Tibial nerve (tissue), 4 donors: ENCODE measurements at regions not wholly inside any gene's neighbourhood (a gene's known extent, or its start where the extent isn't known, plus 50 kb on each side); places are given as distances from the start of the nearest gene placed in this dataset.

Source experiments
- EP300 ChIP-seq, 2 donors: sonication (generic); formaldehyde crosslinking; IDR thresholded peaks; one replicate each; pipeline ENCODE4 v1.6.1; 2017; ENCODE audit warnings: antibody characterized with exemption in 2 of 2, mild to moderate bottlenecking in 1 of 2
- TF ChIP-seq, protein P1 (sequence below), 5 experiments: fragments of 200-600 bp in 3 of 5; fragments of 450-650 bp in 2 of 5; sonication (generic) in 3 of 5; IDR thresholded peaks; one replicate each; pipeline ENCODE4 v1.5.1; 2016 to 2019; ENCODE audit warnings: antibody characterized with exemption in 5 of 5, mild to moderate bottlenecking in 3 of 5, moderate library complexity in 2 of 5

DNA sequence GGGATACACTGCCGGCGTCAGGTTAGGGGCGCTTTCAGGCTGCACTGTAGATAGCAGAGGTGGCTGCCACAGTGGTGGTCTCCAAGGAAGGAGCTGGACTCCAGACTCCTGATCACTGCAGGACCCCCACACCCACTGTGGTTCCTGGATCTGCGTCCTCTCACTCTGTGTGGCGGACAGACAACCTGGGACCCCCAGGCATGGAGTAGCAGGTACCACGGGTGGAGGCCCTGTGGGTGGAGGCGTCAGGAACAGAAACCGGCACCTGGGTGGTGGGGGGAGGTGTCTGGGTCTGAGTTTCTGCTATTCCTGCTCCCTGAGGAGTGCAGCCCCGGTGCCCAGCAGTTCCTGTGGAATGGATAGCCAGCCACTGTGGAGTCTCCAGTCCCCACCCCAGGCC, 75.1 kb upstream of the PCAT7 start:
- TF ChIP-seq, protein P1, sequence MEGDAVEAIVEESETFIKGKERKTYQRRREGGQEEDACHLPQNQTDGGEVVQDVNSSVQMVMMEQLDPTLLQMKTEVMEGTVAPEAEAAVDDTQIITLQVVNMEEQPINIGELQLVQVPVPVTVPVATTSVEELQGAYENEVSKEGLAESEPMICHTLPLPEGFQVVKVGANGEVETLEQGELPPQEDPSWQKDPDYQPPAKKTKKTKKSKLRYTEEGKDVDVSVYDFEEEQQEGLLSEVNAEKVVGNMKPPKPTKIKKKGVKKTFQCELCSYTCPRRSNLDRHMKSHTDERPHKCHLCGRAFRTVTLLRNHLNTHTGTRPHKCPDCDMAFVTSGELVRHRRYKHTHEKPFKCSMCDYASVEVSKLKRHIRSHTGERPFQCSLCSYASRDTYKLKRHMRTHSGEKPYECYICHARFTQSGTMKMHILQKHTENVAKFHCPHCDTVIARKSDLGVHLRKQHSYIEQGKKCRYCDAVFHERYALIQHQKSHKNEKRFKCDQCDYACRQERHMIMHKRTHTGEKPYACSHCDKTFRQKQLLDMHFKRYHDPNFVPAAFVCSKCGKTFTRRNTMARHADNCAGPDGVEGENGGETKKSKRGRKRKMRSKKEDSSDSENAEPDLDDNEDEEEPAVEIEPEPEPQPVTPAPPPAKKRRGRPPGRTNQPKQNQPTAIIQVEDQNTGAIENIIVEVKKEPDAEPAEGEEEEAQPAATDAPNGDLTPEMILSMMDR (IDR thresholded peaks at IDR 0.05), result no peak
- no peak for TF ChIP-seq EP300 (IDR thresholded peaks at IDR 0.05)
